SKM-1 (cell line): ENCODE measurements at regions not wholly inside any gene's neighbourhood (a gene's known extent, or its start where the extent isn't known, plus 50 kb on each side); places are given as distances from the start of the nearest gene placed in this dataset.
"Not testable (repeated sequence)": the region's sequence is repeated elsewhere in the genome, so short reads cannot be mapped to it uniquely, and the experiment has no call there.

Experiments used
- DNase-seq: peaks from one replicate; lab custom pipeline; 2025; ENCODE audit not compliant: unreplicated experiment; lab: John Stamatoyannopoulos, UW

DNA sequence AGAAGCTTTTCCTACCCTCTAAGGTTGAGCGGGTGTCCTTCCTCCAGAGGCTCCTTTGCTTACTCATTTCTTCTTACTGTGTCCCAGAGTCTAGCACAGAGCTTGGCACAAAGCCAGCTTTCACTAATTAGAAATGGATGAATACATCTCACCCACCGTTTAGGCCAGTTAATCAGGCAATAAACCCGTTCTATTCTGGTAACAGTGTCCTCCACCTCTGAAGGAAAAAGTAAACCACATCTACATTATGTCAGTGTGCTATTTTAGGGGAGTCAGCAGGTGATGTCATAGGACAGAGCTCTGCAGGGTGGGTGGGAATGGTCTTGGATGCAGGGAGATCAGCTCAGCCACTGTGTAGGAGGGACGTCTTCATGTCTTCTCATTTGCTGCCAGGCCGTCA lies 109.2 kb downstream of the OSTF1 start:
- no peak for DNase-seq

DNA sequence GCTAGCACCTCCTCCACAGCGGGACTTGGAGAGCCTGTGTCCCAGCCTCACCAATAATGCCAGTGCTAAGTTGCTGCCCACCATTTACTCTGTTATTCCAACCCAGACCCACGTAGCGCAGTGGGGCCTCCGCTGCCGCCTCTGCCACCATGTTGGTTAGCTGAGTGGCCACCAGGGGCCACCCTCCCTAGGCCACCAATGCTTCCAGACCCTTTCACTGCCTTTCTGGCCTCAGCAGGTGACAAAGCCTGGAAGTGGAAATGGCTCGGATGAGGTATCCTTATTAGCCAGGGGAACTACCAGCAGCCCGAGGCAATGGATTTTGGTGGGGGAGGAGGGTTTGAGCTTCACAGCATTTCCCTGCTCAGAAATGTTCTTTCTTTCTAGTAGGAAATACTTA lies 110.1 kb downstream of the OSTF1 start:
- DNase-seq: no peak

- peak; percentile 1 for DNase-seq
Measured at GRCh38 chr9:75200892-75201470, 112.7 kb downstream of the OSTF1 start.

DNA sequence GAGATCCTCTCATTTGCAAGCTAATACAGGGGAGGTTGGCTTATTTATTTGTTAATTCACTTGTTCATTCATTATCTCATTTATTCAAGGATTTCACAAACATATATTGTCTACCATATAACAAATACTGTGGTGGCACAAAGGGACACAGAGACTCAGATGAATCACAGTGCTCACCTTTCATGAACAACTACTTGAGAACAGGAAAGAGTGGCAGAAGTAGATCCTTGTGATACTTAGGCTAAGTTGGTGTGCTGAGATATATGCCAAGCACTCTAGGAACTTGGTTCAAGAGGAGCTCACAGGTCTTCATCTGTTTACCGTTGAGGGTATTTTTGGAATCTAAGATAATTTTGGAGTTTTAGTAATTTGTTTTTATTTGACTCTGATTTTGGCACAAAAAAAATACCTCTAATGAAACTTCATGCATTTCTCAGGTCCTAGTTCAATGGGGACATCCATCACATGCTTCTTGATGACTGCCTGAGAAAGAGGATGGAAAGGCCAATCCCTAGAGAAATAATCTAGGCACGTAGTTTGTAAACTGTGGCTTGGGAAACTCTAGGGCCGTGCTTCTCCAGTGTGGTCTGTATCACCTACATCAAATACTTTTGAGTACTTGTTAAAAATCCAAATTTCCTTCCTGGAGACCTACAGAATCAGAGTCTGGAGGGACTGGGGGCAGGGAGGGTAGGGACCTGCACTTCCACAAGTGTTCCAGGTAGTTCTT lies 113.3 kb downstream of the OSTF1 start:
- no peak for DNase-seq

DNA sequence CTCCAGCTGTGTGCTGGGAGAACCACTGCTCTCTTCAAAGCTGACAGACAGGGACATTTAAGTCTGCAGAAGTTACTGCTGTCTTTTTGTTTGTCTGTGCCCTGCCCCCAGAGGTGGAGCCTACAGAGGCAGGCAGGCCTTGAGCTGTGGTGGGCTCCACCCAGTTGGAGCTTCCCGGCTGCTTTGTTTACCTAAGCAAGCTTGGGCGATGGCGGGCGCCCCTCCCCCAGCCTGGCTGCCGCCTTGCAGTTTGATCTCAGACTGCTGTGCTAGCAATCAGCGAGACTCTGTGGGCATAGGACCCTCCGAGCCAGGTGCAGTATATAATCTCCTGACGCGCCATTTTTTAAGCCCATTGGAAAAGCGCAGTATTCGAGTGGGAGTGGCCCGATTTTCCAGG lies 119.7 kb downstream of the OSTF1 start:
- DNase-seq: not testable (repeated sequence)

DNA sequence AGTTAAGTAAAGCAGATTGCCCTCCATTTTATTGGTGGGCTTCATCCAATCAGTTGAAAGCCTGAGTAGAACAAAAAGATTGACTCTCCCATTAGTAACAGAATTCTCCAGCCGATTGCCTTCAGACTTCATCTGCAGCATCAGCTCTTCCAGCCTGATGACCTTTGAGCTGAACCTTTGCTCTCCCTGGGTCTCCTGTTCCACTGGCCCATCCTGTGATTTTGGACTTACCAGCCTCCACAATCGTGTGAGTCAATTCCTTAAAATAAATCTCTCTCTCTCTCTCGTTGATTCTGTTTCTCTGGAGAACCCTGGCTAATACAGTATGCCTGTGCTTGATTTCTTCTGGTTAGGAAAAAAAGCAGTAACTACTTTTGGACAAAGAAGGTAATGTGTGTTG lies 121.9 kb downstream of the OSTF1 start:
- DNase-seq: no peak

GRCh38 chr9:75213765-75214164 lies 125.5 kb downstream of the OSTF1 start:
- no peak for DNase-seq

GRCh38 chr9:75226403-75227139 lies 138.3 kb downstream of the OSTF1 start:
- DNase-seq: no peak

DNA sequence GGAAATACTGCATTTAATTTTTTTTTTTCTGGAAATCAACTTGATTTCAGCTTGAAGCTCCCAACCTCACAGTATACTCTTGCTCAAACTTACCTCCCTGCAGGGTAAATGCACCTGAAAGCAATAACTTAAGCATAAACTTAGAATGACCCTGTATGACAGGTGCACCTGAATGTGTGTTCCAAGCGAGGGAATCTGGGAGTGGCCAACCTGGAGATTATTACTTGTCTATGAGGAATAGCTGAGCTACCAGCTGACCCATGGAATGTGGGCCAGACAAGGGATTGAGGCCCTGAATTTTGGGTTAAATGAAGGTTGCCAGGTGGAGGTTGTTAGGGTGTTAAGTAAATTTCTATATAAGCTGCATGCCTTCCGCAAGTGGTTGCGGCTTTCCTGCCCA lies 140.6 kb downstream of the OSTF1 start:
- no peak for DNase-seq

- DNase-seq: no peak
Measured at GRCh38 chr9:75229605-75230332, 141.5 kb downstream of the OSTF1 start.

GRCh38 chr9:75230469-75230868 lies 142.2 kb downstream of the OSTF1 start:
- DNase-seq: no peak

GRCh38 chr9:75231167-75231566 lies 142.9 kb downstream of the OSTF1 start:
- no peak for DNase-seq

DNA sequence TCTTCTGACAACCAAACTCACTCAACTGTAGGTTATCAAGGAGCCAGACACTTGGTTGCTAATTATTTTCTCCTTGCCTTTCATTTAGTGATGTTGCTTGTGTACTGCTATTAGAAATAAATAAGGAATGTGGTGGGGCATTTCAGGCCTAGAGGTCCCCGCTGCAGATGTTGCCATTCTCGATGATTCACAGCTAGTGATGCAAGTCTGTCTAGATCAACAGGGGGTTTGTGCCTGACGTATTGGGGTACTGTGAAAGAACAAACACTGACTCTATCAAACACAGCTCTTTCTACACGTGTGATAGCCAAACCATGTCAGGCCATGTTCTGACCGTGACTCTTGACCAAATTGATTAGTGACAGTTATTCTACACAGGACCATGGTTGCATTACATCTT lies 144.7 kb downstream of the OSTF1 start:
- DNase-seq: no peak

DNA sequence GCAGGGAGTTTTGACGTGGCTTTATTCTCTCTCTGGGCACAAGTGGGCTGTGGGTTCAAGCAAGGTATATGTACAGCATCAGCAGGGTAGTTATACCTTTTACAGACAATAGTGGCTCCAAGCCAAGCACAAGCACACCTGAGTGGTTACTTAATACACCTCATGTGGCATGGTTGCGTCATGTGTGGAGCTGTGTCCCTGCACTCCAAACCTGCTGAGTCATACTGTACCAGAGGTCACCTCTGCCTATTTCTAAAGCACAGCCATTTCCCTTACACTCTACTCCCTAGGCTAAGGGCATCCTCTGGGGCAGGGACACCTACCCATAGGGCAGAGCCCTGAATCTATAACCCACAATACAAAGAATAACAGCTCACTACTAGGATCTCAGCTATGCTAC lies 147.3 kb downstream of the OSTF1 start:
- no peak for DNase-seq

- DNase-seq: no peak
Measured at GRCh38 chr9:75238311-75238976, 150.1 kb downstream of the OSTF1 start.

GRCh38 chr9:75239176-75239575 lies 150.9 kb downstream of the OSTF1 start:
- peak; percentile 11 for DNase-seq

GRCh38 chr9:75242426-75242825 lies 154.1 kb downstream of the OSTF1 start:
- DNase-seq: no peak

DNA sequence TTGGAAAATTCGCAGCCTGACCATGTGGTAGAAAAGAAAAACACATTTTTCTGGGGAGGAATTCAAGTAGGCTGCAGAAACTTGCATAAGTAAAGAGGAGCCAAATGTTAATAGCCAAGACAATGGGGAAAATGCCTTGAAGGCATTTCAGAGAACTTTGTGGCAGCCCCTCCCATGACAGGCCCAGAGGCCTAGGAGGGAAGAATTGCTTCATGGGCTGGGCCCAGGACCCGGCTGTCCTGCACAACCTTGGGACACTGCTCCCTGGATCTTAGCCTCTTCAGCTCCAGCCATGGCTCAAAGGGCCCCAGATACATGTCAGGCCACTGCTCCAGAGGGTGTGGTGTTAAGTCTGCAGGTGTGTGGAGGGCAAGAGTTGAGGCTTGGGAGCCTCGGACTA lies 158.6 kb downstream of the OSTF1 start:
- no peak for DNase-seq

- DNase-seq: peak; percentile 10
Measured at GRCh38 chr9:75265525-75265972, 177.2 kb downstream of the OSTF1 start.

GRCh38 chr9:75269197-75269596 lies 180.9 kb downstream of the OSTF1 start:
- DNase-seq: no peak

GRCh38 chr9:75273055-75273454 lies 184.7 kb downstream of the OSTF1 start:
- not testable (repeated sequence) for DNase-seq
